Activated CD8-positive, alpha-beta T cell treated with anti-CD3 and anti-CD28 coated beads for 36 hours (primary cell): ENCODE measurements at regions not wholly inside any gene's neighbourhood (a gene's known extent, or its start where the extent isn't known, plus 50 kb on each side); places are given as distances from the start of the nearest gene placed in this dataset.
A peak's percentile ranks its signal among the peaks of the same experiment; 100 is the strongest.

ENCODE experiments used
- ATAC-seq: fragments of 200-7000 bp; cut with Tn5 transposase; one replicate; pipeline ENCODE4 v1.10.0; 2021; ENCODE audit warnings: mild to moderate bottlenecking, moderate library complexity
- CTCF ChIA-PET: fragments of 350-600 bp; sonication (Branson Sonifier 250); formaldehyde crosslinking; loops from one replicate; lab custom pipeline; 2021; ENCODE audit warnings: antibody characterized with exemption; lab: Charles Lee
- POLR2A ChIA-PET: fragments of 350-600 bp; sonication (Branson Sonifier 250); formaldehyde crosslinking; loops from one replicate; lab custom pipeline; 2021; ENCODE audit warnings: antibody characterized with exemption; lab: Charles Lee
- DNase-seq: peaks from one replicate; pipeline ENCODE4 v3.0.0-alpha.2; 2020
- H3K27ac Mint-ChIP-seq: one replicate; pipeline ENCODE4 v1.8.0; 2021; ENCODE audit warnings: mild to moderate bottlenecking, mixed read lengths
- H3K27me3 Mint-ChIP-seq: one replicate; pipeline ENCODE4 v1.8.0; 2021; ENCODE audit warnings: mixed read lengths
- H3K36me3 Mint-ChIP-seq: one replicate; pipeline ENCODE4 v1.8.0; 2021; ENCODE audit warnings: low read depth, mixed read lengths
- H3K4me1 Mint-ChIP-seq: one replicate; pipeline ENCODE4 v1.8.0; 2021; ENCODE audit warnings: low read depth, mixed read lengths
- H3K4me3 Mint-ChIP-seq: one replicate; pipeline ENCODE4 v1.8.0; 2021; ENCODE audit warnings: mild to moderate bottlenecking, moderate library complexity, mixed read lengths
- H3K9me3 Mint-ChIP-seq: one replicate; pipeline ENCODE4 v1.8.0; 2021; ENCODE audit warnings: mixed read lengths
- intact Hi-C: fragments of 100-400 bp; cut with micrococcal nuclease; formaldehyde crosslinking; loops from one replicate; pipeline ENCODE4 v1.10.0; 2022
- TF ChIP-seq, protein P1 (sequence below): fragments of 200-600 bp; IDR thresholded peaks from one replicate; pipeline ENCODE4 v1.8.0; 2022; ENCODE audit warnings: antibody characterized with exemption, mild to moderate bottlenecking

DNA sequence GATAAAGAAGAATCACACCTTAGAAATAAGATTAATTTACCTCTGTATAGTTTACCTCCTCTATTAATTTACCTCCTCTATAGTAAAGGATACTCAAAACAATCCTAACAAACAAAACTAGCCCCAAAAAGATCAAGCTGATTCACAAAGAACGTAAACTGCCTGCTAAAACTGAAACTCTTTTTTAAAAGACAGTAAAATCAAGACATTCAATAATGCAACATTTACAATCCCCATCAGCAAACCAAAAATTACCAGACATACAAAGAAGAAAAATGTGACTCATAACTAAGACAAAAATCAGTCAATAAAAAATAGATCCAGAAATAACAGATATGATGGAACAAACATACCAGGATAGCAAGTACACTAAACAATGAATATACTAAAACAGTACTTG, 215.7 kb downstream of the ZEB2 start:
- H3K9me3 Mint-ChIP-seq, result peaks cover 12% of the 10 kb centered on the region
- ATAC-seq (peak; percentile 13), DNase-seq (no peak)
- intact Hi-C loops, result no loop called here
- H3K27me3 Mint-ChIP-seq, result no peaks in the 10 kb centered on the region
- H3K4me3 Mint-ChIP-seq, result no peak overlapping the region
- POLR2A ChIA-PET, result interaction anchor here (1.5 kb wide), 1 partner anchor 16 kb away, joined by 3 read pairs; no protein-coding TSS in a partner anchor
- H3K36me3 Mint-ChIP-seq, result peaks cover 20% of the 10 kb centered on the region
- TF ChIP-seq, protein P1, sequence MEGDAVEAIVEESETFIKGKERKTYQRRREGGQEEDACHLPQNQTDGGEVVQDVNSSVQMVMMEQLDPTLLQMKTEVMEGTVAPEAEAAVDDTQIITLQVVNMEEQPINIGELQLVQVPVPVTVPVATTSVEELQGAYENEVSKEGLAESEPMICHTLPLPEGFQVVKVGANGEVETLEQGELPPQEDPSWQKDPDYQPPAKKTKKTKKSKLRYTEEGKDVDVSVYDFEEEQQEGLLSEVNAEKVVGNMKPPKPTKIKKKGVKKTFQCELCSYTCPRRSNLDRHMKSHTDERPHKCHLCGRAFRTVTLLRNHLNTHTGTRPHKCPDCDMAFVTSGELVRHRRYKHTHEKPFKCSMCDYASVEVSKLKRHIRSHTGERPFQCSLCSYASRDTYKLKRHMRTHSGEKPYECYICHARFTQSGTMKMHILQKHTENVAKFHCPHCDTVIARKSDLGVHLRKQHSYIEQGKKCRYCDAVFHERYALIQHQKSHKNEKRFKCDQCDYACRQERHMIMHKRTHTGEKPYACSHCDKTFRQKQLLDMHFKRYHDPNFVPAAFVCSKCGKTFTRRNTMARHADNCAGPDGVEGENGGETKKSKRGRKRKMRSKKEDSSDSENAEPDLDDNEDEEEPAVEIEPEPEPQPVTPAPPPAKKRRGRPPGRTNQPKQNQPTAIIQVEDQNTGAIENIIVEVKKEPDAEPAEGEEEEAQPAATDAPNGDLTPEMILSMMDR, result no peak
- H3K4me1 Mint-ChIP-seq, result peaks cover 24% of the 10 kb centered on the region
- no peak overlapping the region for H3K27ac Mint-ChIP-seq
- CTCF ChIA-PET, result interaction anchor here (1.0 to 1.5 kb wide), 2 partner anchors 12 to 15 kb away, joined by 3 to 6 read pairs; no protein-coding TSS in a partner anchor

DNA sequence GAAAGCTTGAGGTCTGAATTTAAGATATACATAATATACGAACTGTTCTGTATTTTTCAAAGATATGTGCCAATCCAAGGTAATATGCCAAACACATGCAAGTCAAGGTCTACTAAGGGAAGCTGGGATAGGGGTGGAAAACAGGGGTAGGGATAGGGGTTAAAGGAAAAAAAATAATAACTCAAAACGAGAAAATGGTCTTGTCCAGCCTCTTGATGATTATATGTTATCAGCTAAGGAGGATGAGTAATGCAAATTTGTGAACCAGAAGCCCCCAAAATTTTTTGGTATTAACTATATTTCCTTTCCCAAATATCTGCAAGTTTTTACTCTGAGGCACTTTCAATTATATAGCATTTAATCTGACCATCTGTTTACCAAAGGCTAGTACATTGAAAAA, 219.3 kb downstream of the ZEB2 start:
- H3K4me1 Mint-ChIP-seq, result peaks cover 16% of the 10 kb centered on the region
- no peak overlapping the region for H3K4me3 Mint-ChIP-seq
- H3K9me3 Mint-ChIP-seq, result peaks cover 8% of the 10 kb centered on the region
- POLR2A ChIA-PET, result no interaction called here
- ATAC-seq (no peak), DNase-seq (no peak)
- intact Hi-C loops, result no loop called here
- CTCF ChIA-PET, result no interaction called here
- H3K27me3 Mint-ChIP-seq, result no peaks in the 10 kb centered on the region
- no peak overlapping the region for H3K27ac Mint-ChIP-seq
- TF ChIP-seq, protein P1, result no peak
- H3K36me3 Mint-ChIP-seq, result peaks cover 12% of the 10 kb centered on the region

- intact Hi-C loops, result no loop called here
- Mint-ChIP-seq H3K4me1 (peaks cover 7% of the 10 kb centered on the region), H3K4me3 (no peak overlapping the region), H3K36me3 (peaks cover 16% of the 10 kb centered on the region), H3K9me3 (peaks cover 2% of the 10 kb centered on the region), H3K27me3 (no peaks in the 10 kb centered on the region), H3K27ac (no peak overlapping the region)
- TF ChIP-seq, protein P1, result no peak
- DNase-seq, result no peak
- ATAC-seq, result no peak
- ChIA-PET CTCF (no interaction called here), POLR2A (no interaction called here)
Observed at GRCh38 chr2:144290276-144290675, 229.6 kb downstream of the ZEB2 start.

DNA sequence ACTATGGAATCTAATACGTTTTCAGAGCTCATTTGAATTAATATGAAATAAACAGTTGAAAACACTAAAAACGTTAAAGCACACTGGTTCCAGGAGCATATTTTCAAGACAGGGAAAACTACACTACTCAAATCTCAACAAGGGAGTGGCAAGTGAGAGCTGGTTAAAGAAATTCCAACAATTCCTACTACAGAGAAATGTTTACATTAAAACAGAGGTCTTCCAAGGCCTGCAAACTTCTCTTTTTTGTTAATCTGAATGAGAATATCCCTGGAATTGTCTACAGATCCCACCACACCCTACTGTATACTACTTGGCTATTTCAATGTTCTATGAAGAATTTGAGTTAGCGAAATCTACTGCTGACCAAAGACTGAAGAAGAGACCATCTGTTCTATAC, 231.5 kb downstream of the ZEB2 start:
- ATAC-seq (no peak), DNase-seq (no peak)
- H3K27me3 Mint-ChIP-seq, result no peaks in the 10 kb centered on the region
- no peak overlapping the region for H3K4me3 Mint-ChIP-seq
- CTCF ChIA-PET, result no interaction called here
- H3K4me1 Mint-ChIP-seq, result peaks cover 7% of the 10 kb centered on the region
- H3K36me3 Mint-ChIP-seq, result peaks cover 12% of the 10 kb centered on the region
- TF ChIP-seq, protein P1, result no peak
- peaks cover 2% of the 10 kb centered on the region for H3K9me3 Mint-ChIP-seq
- POLR2A ChIA-PET, result no interaction called here
- no peak overlapping the region for H3K27ac Mint-ChIP-seq
- intact Hi-C loops, result no loop called here

GRCh38 chr2:144285324-144285723, 234.6 kb downstream of the ZEB2 start:
- Mint-ChIP-seq H3K27me3 (no peaks in the 10 kb centered on the region), H3K9me3 (no peaks in the 10 kb centered on the region), H3K27ac (no peak overlapping the region), H3K4me3 (no peak overlapping the region), H3K4me1 (peaks cover 14% of the 10 kb centered on the region), H3K36me3 (peaks cover 2% of the 10 kb centered on the region)
- TF ChIP-seq, protein P1, result no peak
- intact Hi-C loops, result no loop called here
- ChIA-PET CTCF (interaction anchor here (1.2 to 1.9 kb wide), 3 partner anchors 8 to 26 kb away, joined by 3 to 4 read pairs (median 3); no protein-coding TSS in a partner anchor), POLR2A (interaction anchor here (0.6 kb wide), 1 partner anchor 947 kb away, joined by 3 read pairs; no protein-coding TSS in a partner anchor)
- DNase-seq (no peak), ATAC-seq (no peak)
